Activated CD4-positive, alpha-beta memory T cell treated with anti-CD3 and anti-CD28 coated beads, Interleukin-2, amount 10 ng/mL, durations not matched to agents 7 days and 5 days (primary cell): ENCODE measurements at regions not wholly inside any gene's neighbourhood (a gene's known extent, or its start where the extent isn't known, plus 50 kb on each side); places are given as distances from the start of the nearest gene placed in this dataset.
A peak's percentile ranks its signal among the peaks of the same experiment; 100 is the strongest.
"Not testable (repeated sequence)": the region's sequence is repeated elsewhere in the genome, so short reads cannot be mapped to it uniquely, and the experiment has no call there.

ENCODE experiments used
- CTCF ChIA-PET: fragments of 350-600 bp; sonication (Branson Sonifier 250); formaldehyde crosslinking; loops from one replicate; lab custom pipeline; 2021; ENCODE audit warnings: antibody characterized with exemption, inconsistent platforms; lab: Charles Lee
- POLR2A ChIA-PET: fragments of 350-600 bp; sonication (Branson Sonifier 250); formaldehyde crosslinking; loops from one replicate; lab custom pipeline; 2021; ENCODE audit warnings: antibody characterized with exemption; lab: Charles Lee
- DNase-seq: peaks from one replicate; pipeline ENCODE4 v3.0.0-alpha.2; 2020
- H3K27ac Mint-ChIP-seq: one replicate; pipeline ENCODE4 v1.8.0; 2021; ENCODE audit warnings: mild to moderate bottlenecking, mixed read lengths
- H3K27me3 Mint-ChIP-seq: one replicate; pipeline ENCODE4 v1.8.0; 2021; ENCODE audit warnings: mixed read lengths
- H3K36me3 Mint-ChIP-seq: one replicate; pipeline ENCODE4 v1.8.0; 2021; ENCODE audit warnings: low read depth, mixed read lengths
- H3K4me1 Mint-ChIP-seq: one replicate; pipeline ENCODE4 v1.8.0; 2021; ENCODE audit warnings: mixed read lengths
- H3K4me3 Mint-ChIP-seq: one replicate; pipeline ENCODE4 v1.8.0; 2021; ENCODE audit warnings: mild to moderate bottlenecking, mixed read lengths
- H3K9me3 Mint-ChIP-seq: one replicate; pipeline ENCODE4 v1.8.0; 2021; ENCODE audit warnings: mixed read lengths

- ChIA-PET CTCF (no interaction called here), POLR2A (no interaction called here)
- Mint-ChIP-seq H3K9me3 (no peaks in the 10 kb centered on the region), H3K36me3 (no peaks in the 10 kb centered on the region), H3K4me1 (no peaks in the 10 kb centered on the region), H3K27ac (no peak overlapping the region), H3K4me3 (no peak overlapping the region), H3K27me3 (peaks cover 31% of the 10 kb centered on the region)
- no peak for DNase-seq
Measured at GRCh38 chr13:21282065-21282464, 105.6 kb downstream of the MRPL57 start.

GRCh38 chr13:21287331-21287907 lies 111.0 kb downstream of the MRPL57 start:
- no peaks in the 10 kb centered on the region for H3K4me1 Mint-ChIP-seq
- H3K9me3 Mint-ChIP-seq, result peaks cover 15% of the 10 kb centered on the region
- no peaks in the 10 kb centered on the region for H3K36me3 Mint-ChIP-seq
- ChIA-PET CTCF (interaction anchor here (0.7 to 2.1 kb wide), 2 partner anchors 10 to 171 kb away, joined by 3 to 10 read pairs; no protein-coding TSS in a partner anchor), POLR2A (no interaction called here)
- H3K27ac Mint-ChIP-seq, result no peak overlapping the region
- H3K4me3 Mint-ChIP-seq, result no peak overlapping the region
- no peak for DNase-seq
- H3K27me3 Mint-ChIP-seq, result peaks cover 19% of the 10 kb centered on the region

GRCh38 chr13:21289475-21289874 lies 113.0 kb downstream of the MRPL57 start:
- CTCF ChIA-PET, result no interaction called here
- Mint-ChIP-seq H3K9me3 (peaks cover 15% of the 10 kb centered on the region), H3K27me3 (peaks cover 11% of the 10 kb centered on the region), H3K4me3 (no peak overlapping the region), H3K27ac (no peak overlapping the region), H3K36me3 (no peaks in the 10 kb centered on the region), H3K4me1 (no peaks in the 10 kb centered on the region)
- POLR2A ChIA-PET, result no interaction called here
- DNase-seq, result no peak

- H3K4me1 Mint-ChIP-seq, POLR2A ChIA-PET, H3K36me3 Mint-ChIP-seq, DNase-seq, H3K27me3 Mint-ChIP-seq, H3K27ac Mint-ChIP-seq, CTCF ChIA-PET, H3K4me3 Mint-ChIP-seq: not testable (repeated sequence)
- peaks cover 15% of the 10 kb centered on the region for H3K9me3 Mint-ChIP-seq
Measured at GRCh38 chr13:21290442-21291002, 114.1 kb downstream of the MRPL57 start.

- ChIA-PET POLR2A (no interaction called here), CTCF (interaction anchor here (2.2 kb wide), 1 partner anchor 185 kb away, joined by 11 read pairs; no protein-coding TSS in a partner anchor)
- peaks cover 15% of the 10 kb centered on the region for H3K9me3 Mint-ChIP-seq
- no peaks in the 10 kb centered on the region for H3K36me3 Mint-ChIP-seq
- no peak for DNase-seq
- H3K4me1 Mint-ChIP-seq, result no peaks in the 10 kb centered on the region
- H3K27me3 Mint-ChIP-seq, result no peaks in the 10 kb centered on the region
- no peak overlapping the region for H3K4me3 Mint-ChIP-seq
- no peak overlapping the region for H3K27ac Mint-ChIP-seq
Measured at GRCh38 chr13:21291840-21292239, 115.4 kb downstream of the MRPL57 start.

GRCh38 chr13:21296991-21297390 lies 120.5 kb downstream of the MRPL57 start:
- ChIA-PET POLR2A (interaction anchor here (0.9 to 3.1 kb wide), 4 partner anchors 121 to 306 kb away, joined by 3 to 23 read pairs (median 16); partner anchors contain the start of genes MRPL57, SKA3 and ZDHHC20), CTCF (interaction anchor here (0.7 to 8.0 kb wide), 27 partner anchors 10 to 353 kb away, joined by 3 to 146 read pairs (median 5); partner anchors contain the start of genes MRPL57, SKA3 and ZDHHC20)
- DNase-seq, result peak; percentile 46
- H3K27ac Mint-ChIP-seq, result peak overlapping the region; percentile 11
- not testable (repeated sequence) for H3K36me3 Mint-ChIP-seq, H3K27me3 Mint-ChIP-seq, H3K4me3 Mint-ChIP-seq, H3K9me3 Mint-ChIP-seq
- peaks cover 24% of the 10 kb centered on the region for H3K4me1 Mint-ChIP-seq

GRCh38 chr13:21297447-21297846 lies 121.0 kb downstream of the MRPL57 start:
- no peak for DNase-seq
- POLR2A ChIA-PET, result interaction anchor here (0.8 to 3.1 kb wide), 5 partner anchors 84 to 180 kb away, joined by 3 to 23 read pairs (median 13); partner anchors contain the start of genes MRPL57, SKA3 and ZDHHC20
- H3K36me3 Mint-ChIP-seq, result no peaks in the 10 kb centered on the region

GRCh38 chr13:21297914-21298831 lies 121.7 kb downstream of the MRPL57 start:
- no peaks in the 10 kb centered on the region for H3K9me3 Mint-ChIP-seq
- no peaks in the 10 kb centered on the region for H3K27me3 Mint-ChIP-seq
- H3K4me3 Mint-ChIP-seq, result peak overlapping the region; percentile 84
- H3K36me3 Mint-ChIP-seq, result no peaks in the 10 kb centered on the region
- peak; percentile 87 for DNase-seq
- ChIA-PET POLR2A (interaction anchor here (0.6 to 3.1 kb wide), 8 partner anchors 84 to 525 kb away, joined by 3 to 23 read pairs (median 3); partner anchors contain the start of genes EEF1AKMT1, MRPL57, SKA3 and ZDHHC20), CTCF (interaction anchor here (0.6 to 8.0 kb wide), 29 partner anchors 10 to 944 kb away, joined by 3 to 146 read pairs (median 4); partner anchors contain the start of genes MRPL57, SKA3 and ZDHHC20)
- H3K27ac Mint-ChIP-seq, result peak overlapping the region; percentile 29
- H3K4me1 Mint-ChIP-seq, result peaks cover 28% of the 10 kb centered on the region

More at GRCh38 chr13:21297447-21297846, 121.0 kb downstream of the MRPL57 start:
- CTCF ChIA-PET, result interaction anchor here (0.7 to 8.0 kb wide), 26 partner anchors 11 to 805 kb away, joined by 3 to 146 read pairs (median 5); partner anchors contain the start of genes MRPL57, SKA3 and ZDHHC20
- Mint-ChIP-seq H3K27ac (peak overlapping the region; percentile 11), H3K4me1 (peaks cover 25% of the 10 kb centered on the region), H3K27me3 (no peaks in the 10 kb centered on the region), H3K4me3 (peak overlapping the region; percentile 84), H3K9me3 (no peaks in the 10 kb centered on the region)

GRCh38 chr13:21304256-21304655 lies 127.8 kb downstream of the MRPL57 start:
- POLR2A ChIA-PET, result no interaction called here
- DNase-seq, result no peak
- no peaks in the 10 kb centered on the region for H3K9me3 Mint-ChIP-seq
- CTCF ChIA-PET, result interaction anchor here (0.6 kb wide), 1 partner anchor 172 kb away, joined by 3 read pairs; no protein-coding TSS in a partner anchor
- H3K27ac Mint-ChIP-seq, result no peak overlapping the region
- no peaks in the 10 kb centered on the region for H3K27me3 Mint-ChIP-seq
- no peaks in the 10 kb centered on the region for H3K36me3 Mint-ChIP-seq
- H3K4me3 Mint-ChIP-seq, result no peak overlapping the region
- peaks cover 10% of the 10 kb centered on the region for H3K4me1 Mint-ChIP-seq

GRCh38 chr13:21306300-21307073 lies 130.0 kb downstream of the MRPL57 start:
- Mint-ChIP-seq H3K36me3 (peaks cover 11% of the 10 kb centered on the region), H3K4me1 (peaks cover 13% of the 10 kb centered on the region)
- H3K4me3 Mint-ChIP-seq, H3K9me3 Mint-ChIP-seq, H3K27ac Mint-ChIP-seq, H3K27me3 Mint-ChIP-seq, POLR2A ChIA-PET, CTCF ChIA-PET, DNase-seq: not testable (repeated sequence)

GRCh38 chr13:21307158-21307557 lies 130.7 kb downstream of the MRPL57 start:
- Mint-ChIP-seq H3K36me3 (peaks cover 11% of the 10 kb centered on the region), H3K4me1 (peaks cover 13% of the 10 kb centered on the region)
- H3K9me3 Mint-ChIP-seq, DNase-seq, H3K27ac Mint-ChIP-seq, POLR2A ChIA-PET, H3K4me3 Mint-ChIP-seq, H3K27me3 Mint-ChIP-seq: not testable (repeated sequence)
- CTCF ChIA-PET, result interaction anchor here (1.3 kb wide), 1 partner anchor 10 kb away, joined by 6 read pairs; no protein-coding TSS in a partner anchor

- H3K9me3 Mint-ChIP-seq, result no peaks in the 10 kb centered on the region
Measured at GRCh38 chr13:21308906-21309305, 132.4 kb downstream of the MRPL57 start.

More at GRCh38 chr13:21308906-21309305, 132.4 kb downstream of the MRPL57 start:
- Mint-ChIP-seq H3K4me1 (peaks cover 8% of the 10 kb centered on the region), H3K27me3 (no peaks in the 10 kb centered on the region), H3K27ac (no peak overlapping the region), H3K4me3 (no peak overlapping the region), H3K36me3 (peaks cover 11% of the 10 kb centered on the region)
- CTCF ChIA-PET, result interaction anchor here (1.3 to 2.6 kb wide), 2 partner anchors 34 to 168 kb away, joined by 3 to 10 read pairs; no protein-coding TSS in a partner anchor
- POLR2A ChIA-PET, result no interaction called here
- DNase-seq, result no peak
